DMS53 treated with DMSO at 0.1 percent for 48 hours (cell line): ENCODE measurements at regions not wholly inside any gene's neighbourhood (a gene's known extent, or its start where the extent isn't known, plus 50 kb on each side); places are given as distances from the start of the nearest gene placed in this dataset.
"Not testable (repeated sequence)": the region's sequence is repeated elsewhere in the genome, so short reads cannot be mapped to it uniquely, and the experiment has no call there.

Experiments
- DNase-seq: peaks from one replicate; lab custom pipeline; 2025; ENCODE audit not compliant: unreplicated experiment; lab: John Stamatoyannopoulos, UW

- DNase-seq = no peak
Observed at GRCh38 chr4:34953145-34953799, 1291.0 kb downstream of the ARAP2 start.

GRCh38 chr4:34964613-34965012 is 1279.7 kb downstream of the ARAP2 start:
- DNase-seq = no peak

- peak; percentile 48 for DNase-seq
Observed at GRCh38 chr4:34972189-34972588, 1272.1 kb downstream of the ARAP2 start.

GRCh38 chr4:34973650-34974312 is 1270.5 kb downstream of the ARAP2 start:
- DNase-seq = no peak

GRCh38 chr4:34974313-34974680 is 1270.0 kb downstream of the ARAP2 start:
- DNase-seq = no peak

- DNase-seq = not testable (repeated sequence)
Observed at GRCh38 chr4:35021222-35021621, 1223.1 kb downstream of the ARAP2 start.

- no peak for DNase-seq
Observed at GRCh38 chr4:35025152-35025834, 1219.0 kb downstream of the ARAP2 start.

- no peak for DNase-seq
Observed at GRCh38 chr4:35038079-35038805, 1206.1 kb downstream of the ARAP2 start.

- DNase-seq = no peak
Observed at GRCh38 chr4:35038845-35039244, 1205.5 kb downstream of the ARAP2 start.

GRCh38 chr4:35052546-35052945 is 1191.8 kb downstream of the ARAP2 start:
- DNase-seq = no peak

- no peak for DNase-seq
Observed at GRCh38 chr4:35063031-35063570, 1181.2 kb downstream of the ARAP2 start.

- no peak for DNase-seq
Observed at GRCh38 chr4:35066406-35066805, 1177.9 kb downstream of the ARAP2 start.

- no peak for DNase-seq
Observed at GRCh38 chr4:35080799-35081198, 1163.5 kb downstream of the ARAP2 start.

- peak; percentile 8 for DNase-seq
Observed at GRCh38 chr4:35087218-35087617, 1157.1 kb downstream of the ARAP2 start.

GRCh38 chr4:35100932-35101331 is 1143.4 kb downstream of the ARAP2 start:
- DNase-seq = no peak

GRCh38 chr4:35102066-35102465 is 1142.2 kb downstream of the ARAP2 start:
- no peak for DNase-seq

GRCh38 chr4:35105486-35105885 is 1138.8 kb downstream of the ARAP2 start:
- peak; percentile 97 for DNase-seq

GRCh38 chr4:35106091-35106734 is 1138.1 kb downstream of the ARAP2 start:
- peak; percentile 84 for DNase-seq

GRCh38 chr4:35124106-35124505 is 1120.2 kb downstream of the ARAP2 start:
- DNase-seq = no peak

- DNase-seq = peak; percentile 94
Observed at GRCh38 chr4:35125995-35126712, 1118.2 kb downstream of the ARAP2 start.
